SK-N-SH (cell line): ENCODE measurements at regions not wholly inside any gene's neighbourhood (a gene's known extent, or its start where the extent isn't known, plus 50 kb on each side); places are given as distances from the start of the nearest gene placed in this dataset.
"Not testable (repeated sequence)": the region's sequence is repeated elsewhere in the genome, so short reads cannot be mapped to it uniquely, and the experiment has no call there.

Experiments used
- EP300 ChIP-seq, 2 experiments: IDR thresholded peaks; 2 replicates each; pipeline versions ENCODE4 v1.4.0 to v1.6.1; 2012; ENCODE audit warnings: borderline replicate concordance in 1 of 2, low read depth in 1 of 2, low read length in 1 of 2
- EZH2phosphoT487 ChIP-seq: fragments of 200-600 bp; sonication (generic); IDR thresholded peaks from 2 replicates; pipeline ENCODE4 v1.6.1; 2017; ENCODE audit warnings: low read depth, mixed run types, mild to moderate bottlenecking, antibody characterized with exemption, moderate library complexity, borderline replicate concordance
- MXI1 ChIP-seq: IDR thresholded peaks from 2 replicates; pipeline ENCODE4 v1.6.1; 2012; ENCODE audit warnings: mild to moderate bottlenecking, low read depth, low read length, improper control_type of control experiment
- NFIC ChIP-seq: IDR thresholded peaks from 2 replicates; pipeline ENCODE4 v1.4.0; 2012; ENCODE audit warnings: borderline replicate concordance
- NRF1 ChIP-seq: IDR thresholded peaks from 2 replicates; pipeline ENCODE4 v1.6.1; 2012; ENCODE audit warnings: low read depth, mild to moderate bottlenecking, low read length
- TCF12 ChIP-seq: IDR thresholded peaks from 2 replicates; pipeline ENCODE4 v1.4.0; 2012
- TF ChIP-seq, protein P1 (sequence below): fragments of 200-600 bp; sonication (generic); IDR thresholded peaks from 2 replicates; pipeline ENCODE4 v1.6.1; 2017; ENCODE audit warnings: antibody characterized with exemption, mild to moderate bottlenecking, moderate library complexity

DNA sequence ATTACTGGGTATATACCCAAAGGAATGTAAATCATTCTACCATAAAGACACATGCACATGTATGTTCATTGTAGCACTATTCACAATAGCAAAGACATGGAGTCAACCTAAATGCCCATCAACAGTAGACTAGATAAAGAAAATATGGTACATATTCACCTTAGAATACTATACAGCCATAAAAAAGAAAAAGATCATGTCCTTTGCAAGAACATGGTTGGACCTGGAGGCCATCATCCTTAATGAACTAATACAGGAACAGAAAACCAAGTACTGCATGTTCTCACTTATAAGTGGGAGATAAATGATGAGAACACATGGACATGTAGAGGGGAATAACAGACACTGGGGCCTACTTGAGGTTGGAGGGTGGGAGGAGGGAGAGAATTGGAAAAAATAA, 133.2 kb upstream of the RASA1 start:
- TF ChIP-seq, protein P1, sequence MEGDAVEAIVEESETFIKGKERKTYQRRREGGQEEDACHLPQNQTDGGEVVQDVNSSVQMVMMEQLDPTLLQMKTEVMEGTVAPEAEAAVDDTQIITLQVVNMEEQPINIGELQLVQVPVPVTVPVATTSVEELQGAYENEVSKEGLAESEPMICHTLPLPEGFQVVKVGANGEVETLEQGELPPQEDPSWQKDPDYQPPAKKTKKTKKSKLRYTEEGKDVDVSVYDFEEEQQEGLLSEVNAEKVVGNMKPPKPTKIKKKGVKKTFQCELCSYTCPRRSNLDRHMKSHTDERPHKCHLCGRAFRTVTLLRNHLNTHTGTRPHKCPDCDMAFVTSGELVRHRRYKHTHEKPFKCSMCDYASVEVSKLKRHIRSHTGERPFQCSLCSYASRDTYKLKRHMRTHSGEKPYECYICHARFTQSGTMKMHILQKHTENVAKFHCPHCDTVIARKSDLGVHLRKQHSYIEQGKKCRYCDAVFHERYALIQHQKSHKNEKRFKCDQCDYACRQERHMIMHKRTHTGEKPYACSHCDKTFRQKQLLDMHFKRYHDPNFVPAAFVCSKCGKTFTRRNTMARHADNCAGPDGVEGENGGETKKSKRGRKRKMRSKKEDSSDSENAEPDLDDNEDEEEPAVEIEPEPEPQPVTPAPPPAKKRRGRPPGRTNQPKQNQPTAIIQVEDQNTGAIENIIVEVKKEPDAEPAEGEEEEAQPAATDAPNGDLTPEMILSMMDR = not testable (repeated sequence)
- TF ChIP-seq EZH2phosphoT487; TCF12; MXI1; EP300 (IDR thresholded peaks at IDR 0.05; ENCODE audit: borderline replicate concordance in 1 of 2, low read depth in 1 of 2, low read length in 1 of 2); NRF1; NFIC: not testable (repeated sequence)
